ENCODE measurements at regions not wholly inside any gene's neighbourhood (a gene's known extent, or its start where the extent isn't known, plus 50 kb on each side); places are given as distances from the start of the nearest gene placed in this dataset.
A peak's percentile ranks its signal among the peaks of the same experiment; 100 is the strongest.

- no peak overlapping the region for H3K4me3 Mint-ChIP-seq
- H4K20me1 ChIP-seq (ENCODE audit: low read depth), result no peaks in the 10 kb centered on the region
- H3K27ac Mint-ChIP-seq, result no peak overlapping the region
- H3K36me3 Mint-ChIP-seq, result no peaks in the 10 kb centered on the region
- no peaks in the 10 kb centered on the region for H3K9me3 Mint-ChIP-seq
- H3K9ac ChIP-seq, result no peak overlapping the region
- no peak overlapping the region for H2AFZ ChIP-seq (replicated peaks)
- no peaks in the 10 kb centered on the region for H3K36me3 ChIP-seq
- peak; percentile 16 for DNase-seq (ENCODE audit: low spot score)
- H3K4me1 Mint-ChIP-seq, result peaks cover 32% of the 10 kb centered on the region
- no peak overlapping the region for H3K27ac ChIP-seq
- no peak for TF ChIP-seq EZH2 (IDR thresholded peaks at IDR 0.05)
- no peak for TF ChIP-seq CTCF (IDR thresholded peaks at IDR 0.05)
- no peak for TF ChIP-seq EZH2phosphoT487 (IDR thresholded peaks at IDR 0.05)
- H3K27me3 ChIP-seq, result no peaks in the 10 kb centered on the region
- H3F3A ChIP-seq (ENCODE audit: low read depth), result no peaks in the 10 kb centered on the region
- H3K4me2 ChIP-seq, result no peak overlapping the region
- H3K79me2 ChIP-seq (ENCODE audit: low read depth), result no peaks in the 10 kb centered on the region
- H3K9me3 ChIP-seq (ENCODE audit: low read depth), result no peaks in the 10 kb centered on the region
- H3K4me1 ChIP-seq, result peaks cover 38% of the 10 kb centered on the region
- peaks cover 3% of the 10 kb centered on the region for H3K27me3 Mint-ChIP-seq (ENCODE audit: insufficient read depth, low read depth)
- no peak overlapping the region for H3K4me3 ChIP-seq
Observed at GRCh38 chr13:78215458-78216108, 297.0 kb upstream of the EDNRB start.

GRCh38 chr13:78201411-78201810 is 282.8 kb upstream of the EDNRB start:
- no peak overlapping the region for H3K27ac ChIP-seq
- peak overlapping the region; percentile 77 for H3K27ac Mint-ChIP-seq
- no peak overlapping the region for H3K4me2 ChIP-seq
- no peak overlapping the region for H3K4me3 ChIP-seq
- no peaks in the 10 kb centered on the region for H3K27me3 ChIP-seq
- no peaks in the 10 kb centered on the region for H3K36me3 ChIP-seq
- no peaks in the 10 kb centered on the region for H3K79me2 ChIP-seq (ENCODE audit: low read depth)
- H3K9me3 Mint-ChIP-seq, result peaks cover 3% of the 10 kb centered on the region
- no peak for TF ChIP-seq EZH2 (IDR thresholded peaks at IDR 0.05)
- TF ChIP-seq CTCF (IDR thresholded peaks at IDR 0.05), result no peak
- TF ChIP-seq EZH2phosphoT487 (IDR thresholded peaks at IDR 0.05), result no peak
- H3K4me1 ChIP-seq, result peaks cover 5% of the 10 kb centered on the region
- no peak overlapping the region for H3K4me3 Mint-ChIP-seq
- H3K27me3 Mint-ChIP-seq (ENCODE audit: insufficient read depth, low read depth), result peaks cover 3% of the 10 kb centered on the region
- no peak overlapping the region for H2AFZ ChIP-seq (replicated peaks)
- peaks cover 60% of the 10 kb centered on the region for H3K4me1 Mint-ChIP-seq
- H3K9me3 ChIP-seq (ENCODE audit: low read depth), result no peaks in the 10 kb centered on the region
- H3K9ac ChIP-seq, result no peak overlapping the region
- DNase-seq (ENCODE audit: low spot score), result no peak
- no peaks in the 10 kb centered on the region for H4K20me1 ChIP-seq (ENCODE audit: low read depth)
- H3F3A ChIP-seq (ENCODE audit: low read depth), result no peaks in the 10 kb centered on the region
- H3K36me3 Mint-ChIP-seq, result no peaks in the 10 kb centered on the region

GRCh38 chr13:78198821-78199220 is 280.2 kb upstream of the EDNRB start:
- Histone ChIP-seq H3K4me1 (peaks cover 24% of the 10 kb centered on the region), H3K36me3 (no peaks in the 10 kb centered on the region), H3K27me3 (no peaks in the 10 kb centered on the region), H3K4me2 (no peak overlapping the region), H4K20me1 (ENCODE audit: low read depth) (no peaks in the 10 kb centered on the region), H3K4me3 (no peak overlapping the region), H2AFZ (replicated peaks) (no peak overlapping the region), H3F3A (ENCODE audit: low read depth) (peaks cover 5% of the 10 kb centered on the region), H3K9ac (no peak overlapping the region), H3K27ac (no peak overlapping the region), H3K9me3 (ENCODE audit: low read depth) (no peaks in the 10 kb centered on the region), H3K79me2 (ENCODE audit: low read depth) (no peaks in the 10 kb centered on the region)
- peak overlapping the region; percentile 90 for H3K27ac Mint-ChIP-seq
- H3K27me3 Mint-ChIP-seq (ENCODE audit: insufficient read depth, low read depth), result peaks cover 3% of the 10 kb centered on the region
- H3K4me3 Mint-ChIP-seq, result no peak overlapping the region
- peaks cover 74% of the 10 kb centered on the region for H3K4me1 Mint-ChIP-seq
- H3K36me3 Mint-ChIP-seq, result no peaks in the 10 kb centered on the region
- no peak for DNase-seq (ENCODE audit: low spot score)
- TF ChIP-seq EZH2phosphoT487 (IDR thresholded peaks at IDR 0.05), result no peak
- TF ChIP-seq CTCF (IDR thresholded peaks at IDR 0.05), result no peak
- no peak for TF ChIP-seq EZH2 (IDR thresholded peaks at IDR 0.05)
- H3K9me3 Mint-ChIP-seq, result peaks cover 3% of the 10 kb centered on the region

Measured in neural progenitor cell (in vitro differentiated cells).